H1 (cell line): ENCODE measurements at regions not wholly inside any gene's neighbourhood (a gene's known extent, or its start where the extent isn't known, plus 50 kb on each side); places are given as distances from the start of the nearest gene placed in this dataset.

ENCODE experiments used
- CTCF ChIA-PET: fragments of 300-600 bp; sonication (Branson Sonifier 250); formaldehyde crosslinking; loops from one replicate; lab custom pipeline; 2021; ENCODE audit not compliant: partially characterized antibody; lab: Charles Lee
- POLR2A ChIA-PET: fragments of 300-600 bp; sonication (Branson Sonifier 250); formaldehyde crosslinking; loops from one replicate; lab custom pipeline; 2021; ENCODE audit warnings: inconsistent platforms; ENCODE audit not compliant: partially characterized antibody; lab: Charles Lee
- DNase-seq, 2 experiments: peaks; one replicate each; pipeline versions ENCODE4 v3.0.0 to v3.0.0-alpha.2; 2010 to 2022; ENCODE audit warnings: low spot score in 2 of 2, low read depth in 1 of 2, mixed read lengths in 1 of 2
- FAIRE-seq: peaks from 2 replicates; lab custom pipeline; 2011; peaks lifted over from hg19 to GRCh38; lab: Jason Lieb, UNC
- H2AFZ ChIP-seq: 2 replicates; pipeline ENCODE4 v1.8.1; 2012; ENCODE audit warnings: low read length, inconsistent platforms
- H2AK5ac ChIP-seq: 2 replicates; pipeline ENCODE4 v1.6.1; 2013; ENCODE audit warnings: low read depth, low read length
- H2BK120ac ChIP-seq: replicated peaks from 2 replicates; pipeline ENCODE3; 2013; ENCODE audit warnings: low read depth, low read length, inconsistent platforms
- H2BK12ac ChIP-seq: 2 replicates; pipeline ENCODE4 v1.6.1; 2013; ENCODE audit warnings: low read depth, low read length
- H2BK15ac ChIP-seq: 2 replicates; pipeline ENCODE4 v1.6.1; 2013; ENCODE audit warnings: low read length
- H2BK20ac ChIP-seq: 2 replicates; pipeline ENCODE4 v1.6.1; 2013; ENCODE audit warnings: low read length
- H2BK5ac ChIP-seq: 2 replicates; pipeline ENCODE4 v1.6.1; 2013; ENCODE audit warnings: low read depth, low read length
- H3K14ac ChIP-seq: 2 replicates; pipeline ENCODE4 v1.6.1; 2013; ENCODE audit warnings: inconsistent platforms; ENCODE audit not compliant: insufficient read length
- H3K18ac ChIP-seq: 2 replicates; pipeline ENCODE4 v1.6.1; 2013; ENCODE audit warnings: low read length; ENCODE audit errors: extremely low read depth
- H3K23ac ChIP-seq: 2 replicates; pipeline ENCODE4 v1.6.1; 2013; ENCODE audit warnings: inconsistent platforms; ENCODE audit not compliant: insufficient read length
- H3K23me2 ChIP-seq: 2 replicates; pipeline ENCODE4 v1.6.1; 2013; ENCODE audit warnings: low read depth, low read length
- H3K27ac ChIP-seq: 2 replicates; pipeline ENCODE4 v1.6.1; 2011; ENCODE audit warnings: low read depth, low read length, inconsistent platforms
- H3K27me3 ChIP-seq, 4 experiments: replicated peaks in 1 of 4; 1 replicate in 1 of 4; 2 replicates in 3 of 4; pipeline versions ENCODE4 v1.6.1 to v1.8.1; 2011 to 2013; ENCODE audit warnings: low read length in 3 of 4, mild to moderate bottlenecking in 3 of 4, inconsistent platforms in 2 of 4, mixed read lengths in 2 of 4, moderate library complexity in 1 of 4; ENCODE audit not compliant: control insufficient read depth in 3 of 4, insufficient read depth in 3 of 4; ENCODE audit errors: extremely low read depth in 1 of 4
- H3K36me3 ChIP-seq, 4 experiments: 2 replicates each; pipeline versions ENCODE4 v1.6.1 to v1.8.1; 2011 to 2013; ENCODE audit warnings: mild to moderate bottlenecking in 4 of 4, low read length in 3 of 4, moderate library complexity in 2 of 4, control low read depth in 1 of 4, inconsistent platforms in 1 of 4; ENCODE audit not compliant: insufficient read depth in 4 of 4, control insufficient read depth in 2 of 4
- H3K4ac ChIP-seq: replicated peaks from 2 replicates; pipeline ENCODE3; 2013; ENCODE audit warnings: low read length, low read depth, mixed read lengths, inconsistent platforms; ENCODE audit not compliant: insufficient read length
- H3K4me1 ChIP-seq, 4 experiments: replicated peaks in 1 of 4; 1 replicate in 1 of 4; 2 replicates in 3 of 4; pipeline versions ENCODE4 v1.6.1 to v1.8.1; 2011 to 2013; ENCODE audit warnings: low read length in 3 of 4, inconsistent platforms in 2 of 4, mixed read lengths in 1 of 4; ENCODE audit not compliant: insufficient read depth in 4 of 4, control insufficient read depth in 3 of 4
- H3K4me2 ChIP-seq, 2 experiments: 2 replicates each; pipeline versions ENCODE4 v1.6.1 to v1.8.1; 2011 to 2013; ENCODE audit warnings: low read depth in 2 of 2, low read length in 2 of 2, control low read depth in 1 of 2, inconsistent platforms in 1 of 2, mild to moderate bottlenecking in 1 of 2; ENCODE audit not compliant: insufficient read depth in 1 of 2
- H3K4me3 ChIP-seq, 4 experiments: fragments of 200-600, 300-600 bp in 1 of 4; sonication (generic), shearing (Covaris generic), sonication (Bioruptor Twin) in 1 of 4; 2 replicates each; pipeline versions ENCODE4 v1.5.1 to v1.8.1; 2011 to 2016; ENCODE audit warnings: low read length in 4 of 4, low read depth in 3 of 4, control low read depth in 2 of 4, inconsistent platforms in 2 of 4, mild to moderate bottlenecking in 2 of 4, mixed read lengths in 1 of 4, moderate library complexity in 1 of 4; ENCODE audit not compliant: insufficient read depth in 2 of 4; ENCODE audit errors: extremely low read depth in 1 of 4
- H3K56ac ChIP-seq: replicated peaks from 2 replicates; pipeline ENCODE3; 2013; ENCODE audit warnings: low read depth, mild to moderate bottlenecking, mixed read lengths, low read length, inconsistent platforms; ENCODE audit not compliant: insufficient read length
- H3K79me1 ChIP-seq: 2 replicates; pipeline ENCODE4 v1.6.1; 2013; ENCODE audit warnings: low read depth, low read length, control low read depth
- H3K79me2 ChIP-seq, 2 experiments: 2 replicates each; pipeline versions ENCODE4 v1.6.1 to v1.8.1; 2012 to 2013; ENCODE audit warnings: low read length in 2 of 2, mild to moderate bottlenecking in 2 of 2, inconsistent platforms in 1 of 2; ENCODE audit not compliant: insufficient read depth in 2 of 2, control insufficient read depth in 1 of 2
- H3K9ac ChIP-seq, 4 experiments: replicated peaks in 1 of 4; 1 replicate in 1 of 4; 2 replicates in 3 of 4; pipeline versions ENCODE4 v1.6.1 to v1.8.1; 2011 to 2013; ENCODE audit warnings: low read depth in 3 of 4, low read length in 3 of 4, control low read depth in 2 of 4, mild to moderate bottlenecking in 2 of 4, moderate library complexity in 2 of 4, inconsistent platforms in 1 of 4; ENCODE audit errors: extremely low read depth in 1 of 4
- H3K9me3 ChIP-seq, 2 experiments: 2 replicates each; pipeline versions ENCODE4 v1.6.1 to v1.8.1; 2012 to 2013; ENCODE audit warnings: mild to moderate bottlenecking in 2 of 2, moderate library complexity in 2 of 2, control low read depth in 1 of 2, inconsistent platforms in 1 of 2, low read depth in 1 of 2, low read length in 1 of 2, mixed read lengths in 1 of 2; ENCODE audit not compliant: insufficient read depth in 2 of 2
- H4K20me1 ChIP-seq, 2 experiments: replicated peaks in 1 of 2; 2 replicates each; pipeline versions ENCODE3 to v1.8.1; 2011 to 2013; ENCODE audit warnings: inconsistent platforms in 2 of 2, low read length in 2 of 2, mild to moderate bottlenecking in 1 of 2; ENCODE audit not compliant: insufficient read depth in 2 of 2, control insufficient read depth in 1 of 2
- H4K5ac ChIP-seq: 2 replicates; pipeline ENCODE4 v1.6.1; 2013; ENCODE audit warnings: low read length, low read depth, mixed read lengths, inconsistent platforms; ENCODE audit not compliant: insufficient read length
- H4K8ac ChIP-seq: 2 replicates; pipeline ENCODE4 v1.8.0; 2013; ENCODE audit warnings: mild to moderate bottlenecking, moderate library complexity, low read length, inconsistent platforms; ENCODE audit not compliant: insufficient read depth; ENCODE audit errors: extremely low read depth
- H4K91ac ChIP-seq: replicated peaks from 2 replicates; pipeline ENCODE3; 2013; ENCODE audit warnings: low read length, mixed read lengths, inconsistent platforms; ENCODE audit not compliant: insufficient read length
- ATF3 ChIP-seq: IDR thresholded peaks from 2 replicates; pipeline ENCODE4 v1.6.1; 2011; ENCODE audit warnings: low read depth, mild to moderate bottlenecking, low read length; ENCODE audit not compliant: insufficient read depth
- CHD1 ChIP-seq: IDR thresholded peaks from 2 replicates; pipeline ENCODE4 v1.6.1; 2012; ENCODE audit warnings: low read depth, low read length, improper control_type of control experiment
- CHD2 ChIP-seq: IDR thresholded peaks from 2 replicates; pipeline ENCODE4 v1.6.1; 2012; ENCODE audit warnings: low read length, improper control_type of control experiment
- CTBP2 ChIP-seq: IDR thresholded peaks from 2 replicates; pipeline ENCODE4 v1.7.0; 2011; ENCODE audit warnings: borderline replicate concordance, mild to moderate bottlenecking, moderate library complexity, mixed read lengths, low read length; ENCODE audit not compliant: insufficient read depth, insufficient read length
- JUND ChIP-seq: IDR thresholded peaks from 2 replicates; pipeline ENCODE4 v1.6.1; 2011; ENCODE audit warnings: mild to moderate bottlenecking, improper control_type of control experiment, low read length
- RAD21 ChIP-seq, 2 experiments: IDR thresholded peaks in 1 of 2; conservative IDR thresholded peaks in 1 of 2; 2 replicates each; pipeline ENCODE4 v1.6.1; 2011; ENCODE audit warnings: low read depth in 2 of 2, low read length in 2 of 2, improper control_type of control experiment in 1 of 2, inconsistent platforms in 1 of 2, mild to moderate bottlenecking in 1 of 2, moderate library complexity in 1 of 2
- RNF2 ChIP-seq: fragments of 200-900, 300-1000 bp; sonication (generic); IDR thresholded peaks from 2 replicates; pipeline ENCODE4 v1.7.1; 2016; ENCODE audit warnings: borderline replicate concordance, low read depth, mild to moderate bottlenecking, antibody characterized with exemption, low read length; ENCODE audit not compliant: poor library complexity, severe bottlenecking; ENCODE audit errors: missing control alignments
- RXRA ChIP-seq: IDR thresholded peaks from 2 replicates; pipeline ENCODE4 v1.6.1; 2011; ENCODE audit warnings: low read depth, mild to moderate bottlenecking, low read length, moderate library complexity; ENCODE audit not compliant: insufficient read depth
- SAP30 ChIP-seq: fragments of 300-600 bp; sonication (generic); IDR thresholded peaks from 2 replicates; pipeline ENCODE4 v1.7.1; 2012; ENCODE audit warnings: low read length, moderate library complexity, mild to moderate bottlenecking, inconsistent platforms; ENCODE audit not compliant: insufficient read depth, insufficient replicate concordance
- SIN3A ChIP-seq, 2 experiments: IDR thresholded peaks in 1 of 2; conservative IDR thresholded peaks in 1 of 2; 2 replicates each; pipeline ENCODE4 v1.6.1; 2011 to 2012; ENCODE audit warnings: low read length in 2 of 2, improper control_type of control experiment in 1 of 2, low read depth in 1 of 2, mild to moderate bottlenecking in 1 of 2
- TBP ChIP-seq: IDR thresholded peaks from 2 replicates; pipeline ENCODE4 v1.6.1; 2011; ENCODE audit warnings: low read depth, low read length, improper control_type of control experiment
- YY1 ChIP-seq: IDR thresholded peaks from 2 replicates; pipeline ENCODE4 v1.6.1; 2011; ENCODE audit warnings: low read depth, mild to moderate bottlenecking, low read length
- WGBS, 2 experiments: shearing (Covaris generic) in 1 of 2; methylation state at CpG; one replicate each; pipeline versions ENCODE4 v1.1.6 to v1.1.7; 2013 to 2015; ENCODE audit warnings: low lambda C conversion rate in 2 of 2, mixed read lengths in 2 of 2, inconsistent platforms in 1 of 2, low coverage in 1 of 2, missing lambda C conversion rate in 1 of 2; ENCODE audit not compliant: insufficient replicate concordance in 2 of 2, insufficient coverage in 1 of 2, insufficient read length in 1 of 2; ENCODE audit errors: extremely low coverage in 1 of 2, missing lambda C conversion rate in 1 of 2; 5-methylcytosine and 5-hydroxymethylcytosine counted together

- Histone ChIP-seq H3K4me3 (no peak overlapping the region), H3K79me2 (no peaks in the 10 kb centered on the region), H3K4ac (no peak overlapping the region), H3K27ac (no peak overlapping the region), H3K27me3 (no peaks in the 10 kb centered on the region), H3K9ac (no peak overlapping the region), H2BK15ac (no peak overlapping the region), H3K14ac (no peak overlapping the region), H4K8ac (no peak overlapping the region), H3K9me3 (peaks cover 5 to 8% of the 10 kb centered on the region in 2 experiments; a peak in 2 of 4 replicates), H4K5ac (no peak overlapping the region), H3K18ac (no peak overlapping the region), H3K56ac (no peak overlapping the region), H2BK20ac (no peak overlapping the region), H2BK12ac (no peak overlapping the region), H4K20me1 (no peaks in the 10 kb centered on the region), H4K91ac (no peak overlapping the region), H3K23me2 (no peaks in the 10 kb centered on the region), H3K79me1 (no peaks in the 10 kb centered on the region), H3K4me1 (no peaks in the 10 kb centered on the region), H2BK5ac (no peak overlapping the region), H3K23ac (no peak overlapping the region), H3K4me2 (no peak overlapping the region), H2AFZ (no peak overlapping the region), H2BK120ac (no peak overlapping the region), H3K36me3 (no peaks in the 10 kb centered on the region), H2AK5ac (no peak overlapping the region)
- no peak for FAIRE-seq
- ChIA-PET CTCF (no interaction called here), POLR2A (no interaction called here)
- DNase-seq, result no peak
- WGBS, 2 experiments, result 84% methylated on average over 4 of the region's 4 CpGs; no CpG with 5 or more reads in 1 of the 2 experiments
- no peak for TF ChIP-seq ATF3
- no peak for TF ChIP-seq CHD1
- no peak for TF ChIP-seq RNF2
- no peak for TF ChIP-seq CHD2
- TF ChIP-seq TBP, result no peak
- TF ChIP-seq YY1, result no peak
- TF ChIP-seq SIN3A (conservative IDR thresholded peaks at IDR 0.05 in 1 of 2, IDR thresholded peaks at IDR 0.05 in 1 of 2; ENCODE audit: low read depth in 1 of 2, low read length in 2 of 2), result no peak
- TF ChIP-seq SAP30, result no peak
- TF ChIP-seq RAD21 (IDR thresholded peaks at IDR 0.05 in 1 of 2, conservative IDR thresholded peaks at IDR 0.05 in 1 of 2; ENCODE audit: low read depth in 2 of 2, low read length in 2 of 2), result no peak
- no peak for TF ChIP-seq RXRA
- TF ChIP-seq JUND, result no peak
- TF ChIP-seq CTBP2, result no peak
Observed at GRCh38 chr20:55830121-55830827, 175.0 kb downstream of the CBLN4 start.
